Naive thymus-derived CD4-positive, alpha-beta T cell (primary cell): ENCODE measurements at regions not wholly inside any gene's neighbourhood (a gene's known extent, or its start where the extent isn't known, plus 50 kb on each side); places are given as distances from the start of the nearest gene placed in this dataset.
A peak's percentile ranks its signal among the peaks of the same experiment; 100 is the strongest.

Experiments
- ATAC-seq: fragments of 150-1000 bp; cut with Tn5 transposase; 2 replicates; pipeline ENCODE4 v1.10.0; 2021; ENCODE audit warnings: mild to moderate bottlenecking, moderate library complexity
- CTCF ChIA-PET: fragments of 350-600 bp; sonication (Branson Sonifier 250); formaldehyde crosslinking; loops from one replicate; lab custom pipeline; 2021; ENCODE audit warnings: antibody characterized with exemption; lab: Charles Lee
- POLR2A ChIA-PET: fragments of 350-600 bp; sonication (Branson Sonifier 250); formaldehyde crosslinking; loops from one replicate; lab custom pipeline; 2021; ENCODE audit warnings: antibody characterized with exemption, inconsistent platforms; lab: Charles Lee
- DNase-seq, 9 donors: peaks; one replicate each; pipeline versions ENCODE4 v3.0.0 to v3.0.0-alpha.2; 2020 to 2022; ENCODE audit warnings: mixed read lengths in 1 of 9
- H3K27ac ChIP-seq: one replicate; pipeline ENCODE4 v1.7.0; 2013; ENCODE audit warnings: mild to moderate bottlenecking, low read depth, low read length, moderate library complexity
- H3K27me3 ChIP-seq, 2 donors: one replicate each; pipeline ENCODE4 v1.7.0; 2013; ENCODE audit warnings: low read length in 2 of 2, mild to moderate bottlenecking in 2 of 2, moderate library complexity in 2 of 2; ENCODE audit not compliant: control insufficient read depth in 2 of 2, insufficient read depth in 2 of 2
- H3K36me3 ChIP-seq, 3 experiments: 1 replicate in 2 of 3; 2 replicates in 1 of 3; pipeline ENCODE4 v1.7.0; 2013; ENCODE audit warnings: low read length in 3 of 3, mild to moderate bottlenecking in 3 of 3, moderate library complexity in 1 of 3; ENCODE audit not compliant: insufficient read depth in 3 of 3, control insufficient read depth in 2 of 3
- H3K4me1 ChIP-seq, 2 donors: one replicate each; pipeline ENCODE4 v1.7.0; 2013; ENCODE audit warnings: low read length in 2 of 2, mild to moderate bottlenecking in 2 of 2, moderate library complexity in 1 of 2; ENCODE audit not compliant: control insufficient read depth in 2 of 2, insufficient read depth in 2 of 2
- H3K4me3 ChIP-seq: 2 replicates; pipeline ENCODE4 v1.7.0; 2013; ENCODE audit warnings: mild to moderate bottlenecking, low read length
- H3K9me3 ChIP-seq, 3 experiments: 1 replicate in 2 of 3; 2 replicates in 1 of 3; pipeline ENCODE4 v1.7.0; 2013; ENCODE audit warnings: low read length in 3 of 3; ENCODE audit not compliant: control insufficient read depth in 2 of 3
- H3K27ac Mint-ChIP-seq, 9 donors: one replicate each; pipeline ENCODE4 v1.8.0; 2020 to 2022; ENCODE audit warnings: mixed read lengths in 9 of 9, mild to moderate bottlenecking in 8 of 9, moderate library complexity in 5 of 9, inconsistent platforms in 2 of 9
- H3K27me3 Mint-ChIP-seq, 5 donors: one replicate each; pipeline ENCODE4 v1.8.0; 2021 to 2022; ENCODE audit warnings: mixed read lengths in 5 of 5, mild to moderate bottlenecking in 1 of 5
- H3K36me3 Mint-ChIP-seq, 5 donors: one replicate each; pipeline ENCODE4 v1.8.0; 2020 to 2022; ENCODE audit warnings: mixed read lengths in 5 of 5, mild to moderate bottlenecking in 3 of 5, inconsistent platforms in 1 of 5
- H3K4me1 Mint-ChIP-seq, 7 donors: one replicate each; pipeline ENCODE4 v1.8.0; 2020 to 2022; ENCODE audit warnings: mixed read lengths in 7 of 7, mild to moderate bottlenecking in 3 of 7, inconsistent platforms in 1 of 7
- H3K4me3 Mint-ChIP-seq, 10 donors: one replicate each; pipeline ENCODE4 v1.8.0; 2020 to 2022; ENCODE audit warnings: mild to moderate bottlenecking in 10 of 10, mixed read lengths in 10 of 10, moderate library complexity in 6 of 10, inconsistent platforms in 2 of 10
- H3K9me3 Mint-ChIP-seq, 11 donors: one replicate each; pipeline ENCODE4 v1.8.0; 2020 to 2022; ENCODE audit warnings: mixed read lengths in 11 of 11, mild to moderate bottlenecking in 4 of 11, inconsistent platforms in 1 of 11, moderate library complexity in 1 of 11
- intact Hi-C, 2 donors: fragments of 100-400 bp; cut with micrococcal nuclease; formaldehyde crosslinking; loops; one replicate each; pipeline ENCODE4 v1.15.1; 2023

- peaks cover 0 to under 1% of the 10 kb centered on the region in 2 donors for H3K27me3 ChIP-seq
- ATAC-seq (no peak), DNase-seq (no peak)
- H3K36me3 Mint-ChIP-seq, result no peaks in the 10 kb centered on the region
- H3K9me3 ChIP-seq, result no peaks in the 10 kb centered on the region
- H3K4me1 Mint-ChIP-seq, result peaks cover 0 to 14% (median 6%) of the 10 kb centered on the region in 7 donors
- POLR2A ChIA-PET, result no interaction called here
- no peak overlapping the region for H3K4me3 ChIP-seq
- H3K36me3 ChIP-seq, result no peaks in the 10 kb centered on the region
- CTCF ChIA-PET, result interaction anchor here (0.5 kb wide), 1 partner anchor 412 kb away, joined by 4 read pairs; no protein-coding TSS in a partner anchor
- no peaks in the 10 kb centered on the region for H3K9me3 Mint-ChIP-seq
- H3K4me1 ChIP-seq, result no peaks in the 10 kb centered on the region
- peak overlapping the region in 2 of 9 donors; percentile 35 to 65 for H3K27ac Mint-ChIP-seq
- H3K27ac ChIP-seq, result no peak overlapping the region
- H3K27me3 Mint-ChIP-seq, result peaks cover 0 to 6% (median 0%) of the 10 kb centered on the region in 5 donors
- intact Hi-C loops, result loop anchor here in 1 of 2 donors (10.0 kb wide), 1 partner anchor 46 kb away; no protein-coding TSS in a partner anchor
- no peak overlapping the region for H3K4me3 Mint-ChIP-seq
Measured at GRCh38 chr9:588981-589380, 252.5 kb upstream of the DMRT1 start.

DNA sequence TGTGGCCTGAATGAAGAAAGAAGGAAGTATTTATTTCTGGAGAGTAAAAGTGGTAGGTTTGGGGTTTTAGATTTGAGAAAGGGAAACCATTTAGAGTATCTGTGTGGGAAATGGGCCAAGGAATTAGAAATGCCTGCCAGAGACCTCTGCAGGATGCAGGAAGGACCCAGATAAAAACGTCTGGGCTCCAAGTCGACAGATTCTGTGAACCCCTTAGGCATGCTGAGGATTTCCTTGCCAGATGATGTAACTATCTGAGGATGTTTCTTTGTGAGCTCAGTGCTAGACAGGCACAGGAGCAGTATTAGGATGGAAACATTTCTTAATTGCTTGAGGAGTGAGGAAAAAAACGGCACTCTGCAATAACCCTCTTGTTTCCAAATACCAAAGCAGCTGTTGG lies 251.8 kb upstream of the DMRT1 start:
- peak overlapping the region in 2 of 9 donors; percentile 35 to 65 for H3K27ac Mint-ChIP-seq
- CTCF ChIA-PET, result interaction anchor here (0.5 kb wide), 1 partner anchor 411 kb away, joined by 4 read pairs; no protein-coding TSS in a partner anchor
- H3K4me1 Mint-ChIP-seq, result peaks cover 0 to 14% (median 6%) of the 10 kb centered on the region in 7 donors

DNA sequence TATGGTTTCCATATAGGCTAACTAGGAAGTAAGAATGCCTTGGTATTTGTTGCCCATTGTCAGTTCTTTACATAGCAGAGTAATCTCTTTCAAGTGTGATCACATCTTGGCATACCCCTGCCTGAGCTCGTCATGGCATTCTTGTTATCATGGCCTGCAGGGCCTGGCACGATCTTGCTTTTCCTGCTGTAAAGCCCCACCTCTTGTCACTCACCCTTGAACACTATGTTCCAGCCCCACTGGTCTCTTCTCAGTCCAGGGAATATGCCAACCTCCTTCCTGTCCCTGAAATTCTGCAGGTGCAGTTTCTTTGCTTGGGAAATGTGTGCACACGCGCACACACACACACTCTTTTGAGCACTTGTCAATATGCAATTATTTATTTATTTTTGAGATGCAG lies 250.2 kb upstream of the DMRT1 start:
- no peak overlapping the region for H3K27ac Mint-ChIP-seq
- Histone ChIP-seq H3K4me1 (no peaks in the 10 kb centered on the region), H3K4me3 (no peak overlapping the region), H3K36me3 (no peaks in the 10 kb centered on the region), H3K27ac (no peak overlapping the region), H3K27me3 (no peaks in the 10 kb centered on the region), H3K9me3 (no peaks in the 10 kb centered on the region)
- peaks cover 0 to 14% (median 6%) of the 10 kb centered on the region in 7 donors for H3K4me1 Mint-ChIP-seq
- DNase-seq (no peak), ATAC-seq (no peak)
- H3K4me3 Mint-ChIP-seq, result no peak overlapping the region
- peaks cover 0 to 15% (median 0%) of the 10 kb centered on the region in 5 donors for H3K27me3 Mint-ChIP-seq
- no peaks in the 10 kb centered on the region for H3K36me3 Mint-ChIP-seq
- POLR2A ChIA-PET, result no interaction called here
- CTCF ChIA-PET, result no interaction called here
- intact Hi-C loops, result no loop called here
- H3K9me3 Mint-ChIP-seq, result no peaks in the 10 kb centered on the region

More for the DNA sequence above, 251.8 kb upstream of the DMRT1 start:
- Mint-ChIP-seq H3K36me3 (no peaks in the 10 kb centered on the region), H3K4me3 (no peak overlapping the region), H3K9me3 (no peaks in the 10 kb centered on the region), H3K27me3 (peaks cover 0 to 8% (median 0%) of the 10 kb centered on the region in 5 donors)
- no peak overlapping the region for H3K4me3 ChIP-seq
- no peaks in the 10 kb centered on the region for H3K36me3 ChIP-seq
- ATAC-seq (no peak), DNase-seq (no peak)
- POLR2A ChIA-PET, result interaction anchor here (0.6 kb wide), 1 partner anchor 87 kb away, joined by 4 read pairs; no protein-coding TSS in a partner anchor
- no peaks in the 10 kb centered on the region for H3K4me1 ChIP-seq
- no peak overlapping the region for H3K27ac ChIP-seq
- H3K27me3 ChIP-seq, result no peaks in the 10 kb centered on the region
- intact Hi-C loops, result loop anchor here in 1 of 2 donors (10.0 kb wide), 1 partner anchor 45 kb away; no protein-coding TSS in a partner anchor
- H3K9me3 ChIP-seq, result no peaks in the 10 kb centered on the region

GRCh38 chr9:592225-592624 lies 249.3 kb upstream of the DMRT1 start:
- Mint-ChIP-seq H3K27ac (no peak overlapping the region), H3K36me3 (no peaks in the 10 kb centered on the region), H3K4me3 (no peak overlapping the region), H3K27me3 (peaks cover 0 to 15% (median 0%) of the 10 kb centered on the region in 5 donors), H3K9me3 (no peaks in the 10 kb centered on the region), H3K4me1 (peaks cover 0 to 10% (median 4%) of the 10 kb centered on the region in 7 donors)
- no peaks in the 10 kb centered on the region for H3K27me3 ChIP-seq
- H3K36me3 ChIP-seq, result no peaks in the 10 kb centered on the region
- H3K27ac ChIP-seq, result no peak overlapping the region
- DNase-seq (no peak), ATAC-seq (no peak)
- no peaks in the 10 kb centered on the region for H3K9me3 ChIP-seq
- H3K4me3 ChIP-seq, result no peak overlapping the region
- ChIA-PET POLR2A (no interaction called here), CTCF (no interaction called here)
- intact Hi-C loops, result no loop called here
- H3K4me1 ChIP-seq, result no peaks in the 10 kb centered on the region

DNA sequence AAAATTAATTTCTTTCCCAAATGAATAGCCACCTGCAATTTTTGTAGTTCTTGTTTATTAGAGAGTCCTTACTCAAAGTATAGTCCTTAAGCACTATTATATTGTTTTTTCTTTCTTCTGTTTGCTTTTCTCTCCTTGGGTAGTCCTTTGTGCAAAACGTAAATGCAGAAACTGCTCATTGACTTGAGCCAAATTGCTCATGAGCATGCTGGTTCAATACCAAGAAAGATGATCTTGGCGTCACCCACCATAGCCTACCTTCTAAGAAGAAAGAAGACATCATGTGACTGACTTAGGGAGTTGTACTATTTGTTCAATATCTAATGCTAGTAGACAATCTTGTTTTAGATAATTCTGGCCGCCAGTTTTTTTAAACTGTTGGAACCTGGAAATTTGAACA lies 248.8 kb upstream of the DMRT1 start:
- CTCF ChIA-PET, result no interaction called here
- no peaks in the 10 kb centered on the region for H3K27me3 ChIP-seq
- Mint-ChIP-seq H3K36me3 (no peaks in the 10 kb centered on the region), H3K27ac (no peak overlapping the region), H3K4me1 (peaks cover 0 to 9% (median 4%) of the 10 kb centered on the region in 7 donors), H3K4me3 (no peak overlapping the region), H3K9me3 (no peaks in the 10 kb centered on the region), H3K27me3 (peaks cover 0 to 15% (median 0%) of the 10 kb centered on the region in 5 donors)
- no peak for ATAC-seq
- no peak overlapping the region for H3K4me3 ChIP-seq
- POLR2A ChIA-PET, result no interaction called here
- H3K27ac ChIP-seq, result no peak overlapping the region
- intact Hi-C loops, result no loop called here
- no peaks in the 10 kb centered on the region for H3K36me3 ChIP-seq
- H3K9me3 ChIP-seq, result no peaks in the 10 kb centered on the region
- DNase-seq, result no peak
- H3K4me1 ChIP-seq, result no peaks in the 10 kb centered on the region

GRCh38 chr9:593809-594208 lies 247.7 kb upstream of the DMRT1 start:
- Histone ChIP-seq H3K4me1 (no peaks in the 10 kb centered on the region), H3K27me3 (no peaks in the 10 kb centered on the region), H3K4me3 (no peak overlapping the region), H3K9me3 (no peaks in the 10 kb centered on the region), H3K36me3 (no peaks in the 10 kb centered on the region), H3K27ac (no peak overlapping the region)
- no peak overlapping the region for H3K27ac Mint-ChIP-seq
- peaks cover 0 to 9% (median 4%) of the 10 kb centered on the region in 7 donors for H3K4me1 Mint-ChIP-seq
- ATAC-seq (no peak), DNase-seq (no peak)
- H3K36me3 Mint-ChIP-seq, result no peaks in the 10 kb centered on the region
- intact Hi-C loops, result no loop called here
- no peak overlapping the region for H3K4me3 Mint-ChIP-seq
- ChIA-PET POLR2A (no interaction called here), CTCF (no interaction called here)
- H3K27me3 Mint-ChIP-seq, result peaks cover 0 to 15% (median 0%) of the 10 kb centered on the region in 5 donors
- H3K9me3 Mint-ChIP-seq, result no peaks in the 10 kb centered on the region

DNA sequence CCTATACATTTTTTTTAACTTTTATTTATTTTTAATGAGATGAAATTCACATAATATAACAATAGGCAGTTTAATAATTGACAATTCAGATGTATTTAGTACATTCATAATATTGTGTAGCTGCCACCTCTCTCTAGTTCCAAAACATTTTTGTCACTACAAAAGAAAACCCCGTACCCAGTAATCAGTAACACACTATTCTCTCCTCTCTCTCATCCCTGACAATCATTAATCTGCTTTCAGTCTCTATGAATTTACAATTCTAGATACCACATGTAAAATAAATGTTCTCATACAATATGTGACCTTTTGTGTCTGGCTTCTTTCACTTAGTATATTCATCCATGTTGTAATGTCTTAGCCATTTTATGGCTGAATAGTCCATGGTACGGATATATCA lies 244.8 kb upstream of the DMRT1 start:
- Histone ChIP-seq H3K36me3 (no peaks in the 10 kb centered on the region), H3K27me3 (no peaks in the 10 kb centered on the region), H3K27ac (no peak overlapping the region), H3K4me3 (no peak overlapping the region), H3K9me3 (no peaks in the 10 kb centered on the region), H3K4me1 (no peaks in the 10 kb centered on the region)
- POLR2A ChIA-PET, result no interaction called here
- H3K36me3 Mint-ChIP-seq, result peaks cover 0 to 3% (median 0%) of the 10 kb centered on the region in 5 donors
- H3K4me1 Mint-ChIP-seq, result no peaks in the 10 kb centered on the region
- ATAC-seq, result no peak
- CTCF ChIA-PET, result no interaction called here
- no peak overlapping the region for H3K27ac Mint-ChIP-seq
- intact Hi-C loops, result no loop called here
- no peaks in the 10 kb centered on the region for H3K9me3 Mint-ChIP-seq
- H3K4me3 Mint-ChIP-seq, result no peak overlapping the region
- H3K27me3 Mint-ChIP-seq, result peaks cover 0 to 23% (median 0%) of the 10 kb centered on the region in 5 donors
- DNase-seq, result no peak
